ENCODE measurements at regions not wholly inside any gene's neighbourhood (a gene's known extent, or its start where the extent isn't known, plus 50 kb on each side); places are given as distances from the start of the nearest gene placed in this dataset.

GRCh38 chr5:164013077-164013670 lies 507.8 kb downstream of the MAT2B start:
- H3K27me3 ChIP-seq (ENCODE audit: control insufficient read depth in 2 of 2, insufficient read depth in 2 of 2, low read length in 2 of 2) = no peaks in the 10 kb centered on the region
- Mint-ChIP-seq H3K4me3 (no peak overlapping the region), H3K27me3 (no peaks in the 10 kb centered on the region), H3K4me1 (peaks cover 0 to 3% (median 0%) of the 10 kb centered on the region in 7 donors), H3K9me3 (peaks cover 0 to 7% (median 0%) of the 10 kb centered on the region in 11 donors), H3K36me3 (no peaks in the 10 kb centered on the region), H3K27ac (no peak overlapping the region)
- no peaks in the 10 kb centered on the region for H3K4me1 ChIP-seq (ENCODE audit: control insufficient read depth in 2 of 2, insufficient read depth in 2 of 2, low read length in 2 of 2)
- intact Hi-C loops (cut with micrococcal nuclease) = loop anchor here in 1 of 2 donors (1.0 to 10.0 kb wide), 3 partner anchors 448 to 1444 kb away; no protein-coding TSS in a partner anchor
- H3K4me3 ChIP-seq (ENCODE audit: low read length) = no peak overlapping the region
- no peak overlapping the region for H3K27ac ChIP-seq (ENCODE audit: low read depth, low read length)
- DNase-seq (peak in 1 of 9 donors; percentile 22), ATAC-seq (peak; percentile 41)
- ChIA-PET CTCF (no interaction called here), POLR2A (no interaction called here)
- H3K36me3 ChIP-seq (ENCODE audit: control insufficient read depth in 2 of 3, insufficient read depth in 3 of 3, low read length in 3 of 3) = no peaks in the 10 kb centered on the region
- no peaks in the 10 kb centered on the region for H3K9me3 ChIP-seq (ENCODE audit: control insufficient read depth in 2 of 3, low read length in 3 of 3)

DNA sequence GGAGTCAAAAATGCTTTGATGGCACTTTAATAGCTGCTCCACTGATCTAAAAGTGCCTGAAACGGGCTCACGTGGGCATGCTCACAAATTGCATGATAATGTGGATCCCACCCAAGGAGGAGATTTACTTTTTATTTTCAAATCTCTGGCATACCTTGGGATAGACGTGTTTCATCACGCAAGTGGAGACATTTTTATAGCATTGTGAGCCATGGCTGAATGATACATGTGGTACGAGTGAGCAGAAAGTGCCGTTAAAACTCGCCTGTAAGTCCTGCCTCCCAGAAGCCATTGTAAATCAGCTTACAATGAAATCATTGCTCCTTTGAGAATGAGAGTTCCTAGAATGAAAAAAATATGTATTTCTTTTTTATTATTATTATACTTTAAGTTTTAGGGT lies 514.7 kb downstream of the MAT2B start:
- H3K27ac ChIP-seq (ENCODE audit: low read depth, low read length) = no peak overlapping the region
- ChIA-PET POLR2A (no interaction called here), CTCF (no interaction called here)
- Mint-ChIP-seq H3K27me3 (no peaks in the 10 kb centered on the region), H3K27ac (no peak overlapping the region), H3K4me1 (no peaks in the 10 kb centered on the region), H3K4me3 (no peak overlapping the region), H3K9me3 (peaks cover 0 to 16% (median 0%) of the 10 kb centered on the region in 11 donors), H3K36me3 (no peaks in the 10 kb centered on the region)
- H3K4me1 ChIP-seq (ENCODE audit: control insufficient read depth in 2 of 2, insufficient read depth in 2 of 2, low read length in 2 of 2) = no peaks in the 10 kb centered on the region
- H3K9me3 ChIP-seq (ENCODE audit: control insufficient read depth in 2 of 3, low read length in 3 of 3) = no peaks in the 10 kb centered on the region
- H3K36me3 ChIP-seq (ENCODE audit: control insufficient read depth in 2 of 3, insufficient read depth in 3 of 3, low read length in 3 of 3) = no peaks in the 10 kb centered on the region
- H3K4me3 ChIP-seq (ENCODE audit: low read length) = no peak overlapping the region
- DNase-seq = no peak
- intact Hi-C loops (cut with micrococcal nuclease) = no loop called here
- no peak for ATAC-seq
- H3K27me3 ChIP-seq (ENCODE audit: control insufficient read depth in 2 of 2, insufficient read depth in 2 of 2, low read length in 2 of 2) = no peaks in the 10 kb centered on the region

GRCh38 chr5:164027738-164028137 lies 522.3 kb downstream of the MAT2B start:
- no peaks in the 10 kb centered on the region for H3K27me3 Mint-ChIP-seq
- H3K27me3 ChIP-seq (ENCODE audit: control insufficient read depth in 2 of 2, insufficient read depth in 2 of 2, low read length in 2 of 2) = no peaks in the 10 kb centered on the region
- no peaks in the 10 kb centered on the region for H3K36me3 ChIP-seq (ENCODE audit: control insufficient read depth in 2 of 3, insufficient read depth in 3 of 3, low read length in 3 of 3)
- H3K27ac Mint-ChIP-seq = no peak overlapping the region
- H3K9me3 ChIP-seq (ENCODE audit: control insufficient read depth in 2 of 3, low read length in 3 of 3) = no peaks in the 10 kb centered on the region
- H3K4me1 ChIP-seq (ENCODE audit: control insufficient read depth in 2 of 2, insufficient read depth in 2 of 2, low read length in 2 of 2) = no peaks in the 10 kb centered on the region
- DNase-seq = no peak
- H3K9me3 Mint-ChIP-seq = peaks cover 0 to 7% (median 0%) of the 10 kb centered on the region in 11 donors
- ChIA-PET CTCF (no interaction called here), POLR2A (no interaction called here)
- intact Hi-C loops (cut with micrococcal nuclease) = no loop called here
- no peaks in the 10 kb centered on the region for H3K4me1 Mint-ChIP-seq
- no peak overlapping the region for H3K27ac ChIP-seq (ENCODE audit: low read depth, low read length)
- no peak overlapping the region for H3K4me3 ChIP-seq (ENCODE audit: low read length)
- no peak for ATAC-seq
- no peak overlapping the region for H3K4me3 Mint-ChIP-seq
- H3K36me3 Mint-ChIP-seq = no peaks in the 10 kb centered on the region

DNA sequence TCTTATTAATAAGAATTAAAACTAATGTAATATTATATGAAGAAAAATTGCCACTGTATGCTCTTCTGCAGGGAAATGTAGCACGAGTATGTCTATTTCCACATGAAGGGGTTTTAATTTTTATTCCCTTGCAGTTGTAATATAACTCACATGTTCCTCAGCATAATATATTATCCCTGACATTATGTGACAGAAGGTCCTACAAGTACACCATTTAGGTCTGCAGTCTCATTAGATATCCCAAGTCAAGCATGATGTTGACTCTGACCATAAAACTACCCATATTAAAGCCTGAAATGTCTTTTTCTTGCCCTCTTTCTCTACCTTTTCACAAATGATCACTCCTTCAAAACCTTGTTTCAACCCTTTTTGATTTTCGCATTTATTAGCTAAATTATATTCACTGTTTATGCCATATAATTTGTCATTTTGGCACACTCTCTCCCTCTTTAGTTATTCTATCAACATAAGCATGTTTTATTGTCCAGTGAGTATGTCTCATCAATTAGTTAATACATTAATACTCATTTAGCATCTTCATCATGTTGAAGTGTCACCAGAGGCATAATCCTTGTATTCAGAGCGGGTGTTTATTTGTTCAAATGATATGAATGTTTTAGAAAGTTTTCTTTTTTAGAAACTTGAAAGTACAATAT lies 532.8 kb downstream of the MAT2B start:
- Mint-ChIP-seq H3K27ac (no peak overlapping the region), H3K27me3 (no peaks in the 10 kb centered on the region), H3K9me3 (peaks cover 0 to 12% (median 0%) of the 10 kb centered on the region in 11 donors), H3K4me3 (no peak overlapping the region), H3K4me1 (no peaks in the 10 kb centered on the region), H3K36me3 (no peaks in the 10 kb centered on the region)
- Histone ChIP-seq H3K36me3 (ENCODE audit: control insufficient read depth in 2 of 3, insufficient read depth in 3 of 3, low read length in 3 of 3) (no peaks in the 10 kb centered on the region), H3K27me3 (ENCODE audit: control insufficient read depth in 2 of 2, insufficient read depth in 2 of 2, low read length in 2 of 2) (no peaks in the 10 kb centered on the region), H3K9me3 (ENCODE audit: control insufficient read depth in 2 of 3, low read length in 3 of 3) (no peaks in the 10 kb centered on the region), H3K4me1 (ENCODE audit: control insufficient read depth in 2 of 2, insufficient read depth in 2 of 2, low read length in 2 of 2) (no peaks in the 10 kb centered on the region), H3K27ac (ENCODE audit: low read depth, low read length) (no peak overlapping the region), H3K4me3 (ENCODE audit: low read length) (no peak overlapping the region)
- intact Hi-C loops (cut with micrococcal nuclease) = no loop called here
- CTCF ChIA-PET = no interaction called here
- DNase-seq (no peak), ATAC-seq (no peak)
- POLR2A ChIA-PET = no interaction called here

GRCh38 chr5:164041105-164041504 lies 535.7 kb downstream of the MAT2B start:
- Mint-ChIP-seq H3K9me3 (peaks cover 0 to 15% (median 1%) of the 10 kb centered on the region in 11 donors), H3K27ac (no peak overlapping the region), H3K27me3 (no peaks in the 10 kb centered on the region), H3K4me1 (no peaks in the 10 kb centered on the region), H3K36me3 (no peaks in the 10 kb centered on the region), H3K4me3 (no peak overlapping the region)
- Histone ChIP-seq H3K4me3 (ENCODE audit: low read length) (no peak overlapping the region), H3K27ac (ENCODE audit: low read depth, low read length) (no peak overlapping the region), H3K36me3 (ENCODE audit: control insufficient read depth in 2 of 3, insufficient read depth in 3 of 3, low read length in 3 of 3) (no peaks in the 10 kb centered on the region), H3K27me3 (ENCODE audit: control insufficient read depth in 2 of 2, insufficient read depth in 2 of 2, low read length in 2 of 2) (no peaks in the 10 kb centered on the region), H3K9me3 (ENCODE audit: control insufficient read depth in 2 of 3, low read length in 3 of 3) (no peaks in the 10 kb centered on the region), H3K4me1 (ENCODE audit: control insufficient read depth in 2 of 2, insufficient read depth in 2 of 2, low read length in 2 of 2) (no peaks in the 10 kb centered on the region)
- DNase-seq (no peak), ATAC-seq (no peak)
- POLR2A ChIA-PET = no interaction called here
- intact Hi-C loops (cut with micrococcal nuclease) = no loop called here
- CTCF ChIA-PET = no interaction called here

GRCh38 chr5:164048359-164048926 lies 543.0 kb downstream of the MAT2B start:
- H3K9me3 Mint-ChIP-seq = peaks cover 0 to 11% (median 0%) of the 10 kb centered on the region in 11 donors
- no peaks in the 10 kb centered on the region for H3K9me3 ChIP-seq (ENCODE audit: control insufficient read depth in 2 of 3, low read length in 3 of 3)
- intact Hi-C loops (cut with micrococcal nuclease) = no loop called here
- no peaks in the 10 kb centered on the region for H3K27me3 ChIP-seq (ENCODE audit: control insufficient read depth in 2 of 2, insufficient read depth in 2 of 2, low read length in 2 of 2)
- H3K4me3 Mint-ChIP-seq = no peak overlapping the region
- no peak overlapping the region for H3K27ac Mint-ChIP-seq
- H3K27me3 Mint-ChIP-seq = no peaks in the 10 kb centered on the region
- ATAC-seq = no peak
- no peaks in the 10 kb centered on the region for H3K36me3 ChIP-seq (ENCODE audit: control insufficient read depth in 2 of 3, insufficient read depth in 3 of 3, low read length in 3 of 3)
- no peaks in the 10 kb centered on the region for H3K4me1 ChIP-seq (ENCODE audit: control insufficient read depth in 2 of 2, insufficient read depth in 2 of 2, low read length in 2 of 2)
- DNase-seq = no peak
- H3K36me3 Mint-ChIP-seq = no peaks in the 10 kb centered on the region
- H3K4me1 Mint-ChIP-seq = no peaks in the 10 kb centered on the region
- CTCF ChIA-PET = no interaction called here
- POLR2A ChIA-PET = no interaction called here
- H3K4me3 ChIP-seq (ENCODE audit: low read length) = no peak overlapping the region
- no peak overlapping the region for H3K27ac ChIP-seq (ENCODE audit: low read depth, low read length)

DNA sequence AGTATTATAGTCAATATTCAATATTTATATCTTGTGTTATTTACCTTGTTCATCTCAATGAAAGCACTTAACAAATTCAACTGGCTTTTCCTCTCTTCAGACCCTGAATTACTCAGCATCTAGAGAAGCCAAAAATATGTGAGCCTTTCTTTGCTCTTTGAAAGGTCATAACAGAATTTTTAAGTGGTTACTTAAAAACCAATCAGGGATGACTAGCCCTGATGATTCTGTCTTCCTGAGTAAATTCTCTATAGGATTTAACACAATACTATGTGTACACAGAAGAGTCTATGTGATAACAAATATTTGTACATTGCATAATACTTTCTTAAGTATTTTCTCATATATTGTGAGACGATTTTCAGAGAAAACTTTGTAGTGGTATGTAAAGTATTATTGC lies 546.3 kb downstream of the MAT2B start:
- H3K9me3 Mint-ChIP-seq = peaks cover 0 to 5% (median 0%) of the 10 kb centered on the region in 11 donors
- no peak overlapping the region for H3K27ac Mint-ChIP-seq
- no peaks in the 10 kb centered on the region for H3K36me3 Mint-ChIP-seq
- Histone ChIP-seq H3K27ac (ENCODE audit: low read depth, low read length) (no peak overlapping the region), H3K9me3 (ENCODE audit: control insufficient read depth in 2 of 3, low read length in 3 of 3) (no peaks in the 10 kb centered on the region), H3K4me3 (ENCODE audit: low read length) (no peak overlapping the region), H3K27me3 (ENCODE audit: control insufficient read depth in 2 of 2, insufficient read depth in 2 of 2, low read length in 2 of 2) (no peaks in the 10 kb centered on the region), H3K36me3 (ENCODE audit: control insufficient read depth in 2 of 3, insufficient read depth in 3 of 3, low read length in 3 of 3) (no peaks in the 10 kb centered on the region), H3K4me1 (ENCODE audit: control insufficient read depth in 2 of 2, insufficient read depth in 2 of 2, low read length in 2 of 2) (no peaks in the 10 kb centered on the region)
- intact Hi-C loops (cut with micrococcal nuclease) = no loop called here
- CTCF ChIA-PET = no interaction called here
- POLR2A ChIA-PET = no interaction called here
- H3K4me1 Mint-ChIP-seq = no peaks in the 10 kb centered on the region
- no peak overlapping the region for H3K4me3 Mint-ChIP-seq
- ATAC-seq (no peak), DNase-seq (no peak)
- no peaks in the 10 kb centered on the region for H3K27me3 Mint-ChIP-seq

Measured in naive thymus-derived CD4-positive, alpha-beta T cell (primary cell).